ENCODE measurements at regions not wholly inside any gene's neighbourhood (a gene's known extent, or its start where the extent isn't known, plus 50 kb on each side); places are given as distances from the start of the nearest gene placed in this dataset.
"Not testable (repeated sequence)": the region's sequence is repeated elsewhere in the genome, so short reads cannot be mapped to it uniquely, and the experiment has no call there.

DNA sequence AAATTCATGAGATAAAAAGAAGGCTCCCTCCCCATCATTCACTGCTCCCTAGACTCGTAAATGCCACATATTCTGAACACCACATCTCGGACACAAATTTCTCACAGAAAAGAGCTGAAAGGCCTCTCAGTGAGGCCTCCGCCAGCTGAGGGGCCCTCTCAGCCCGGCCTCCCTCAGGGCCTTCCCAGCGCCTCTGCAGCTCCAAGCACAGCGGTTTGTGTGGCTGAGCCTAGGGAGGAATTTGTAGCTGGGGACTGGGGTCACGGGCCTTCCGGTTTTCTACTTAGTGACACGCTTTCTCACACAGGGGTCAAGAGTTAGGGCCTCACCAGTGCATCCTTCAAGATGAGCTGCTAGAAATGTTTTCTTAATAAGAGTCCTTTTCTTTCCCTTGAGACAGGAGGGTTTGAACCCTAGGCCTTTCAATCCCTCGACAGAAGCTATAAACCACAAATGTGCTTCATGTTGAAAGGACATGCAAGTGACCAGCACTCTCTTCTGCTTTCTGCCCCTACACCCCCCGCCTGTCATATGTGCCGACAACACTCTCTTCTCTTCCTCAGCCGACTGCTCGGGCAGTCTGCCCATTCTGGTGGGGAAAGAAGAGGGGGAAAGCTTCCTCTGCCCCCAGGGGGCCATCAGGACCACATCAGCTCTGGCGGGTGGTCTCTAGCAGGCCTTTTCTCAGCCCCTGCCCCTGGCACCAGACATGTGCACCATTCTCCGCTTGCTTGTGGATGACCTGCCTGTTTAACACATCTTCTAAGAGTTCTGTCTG is 104.9 kb downstream of the CHIC2 start:
- DNase-seq = no peak

DNA sequence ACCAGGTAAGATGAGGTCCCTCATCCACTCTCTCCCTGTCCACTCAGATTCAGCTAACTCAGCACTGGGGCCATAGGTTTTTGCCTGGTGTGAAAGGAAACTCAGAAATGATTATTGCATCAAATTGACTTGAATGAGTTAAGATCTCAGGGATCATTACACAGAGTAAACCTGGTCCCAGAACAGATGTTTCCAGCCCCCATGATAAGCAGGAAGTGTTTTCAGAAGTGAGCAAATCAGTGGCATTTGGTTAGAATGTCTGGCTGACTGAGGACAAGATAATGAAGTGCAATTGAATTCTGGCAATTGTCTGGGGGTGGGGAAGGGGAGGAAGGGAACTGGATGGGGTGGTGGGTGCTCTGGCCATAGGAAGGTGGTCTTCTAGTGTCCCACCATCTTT is 108.0 kb downstream of the CHIC2 start:
- no peak for DNase-seq

DNA sequence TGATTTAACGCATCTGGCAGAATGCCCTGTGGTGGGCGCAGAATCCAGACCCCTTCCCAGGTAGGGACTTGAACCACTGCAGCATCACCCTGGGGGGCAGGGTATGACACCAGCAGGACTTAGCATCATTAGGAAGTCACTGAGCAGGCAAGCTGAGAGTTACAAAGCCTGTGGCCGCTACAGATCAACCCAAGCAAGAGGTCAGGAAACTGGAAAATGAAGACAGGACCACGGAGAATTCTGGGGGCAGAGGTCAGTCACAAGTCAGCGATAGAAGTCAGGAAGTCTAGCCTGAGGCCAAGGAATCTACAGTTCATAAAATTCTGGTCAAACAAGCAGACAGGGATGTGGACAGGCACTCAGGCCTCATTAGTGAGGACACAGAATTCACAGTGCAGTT is 108.4 kb downstream of the CHIC2 start:
- no peak for DNase-seq

DNA sequence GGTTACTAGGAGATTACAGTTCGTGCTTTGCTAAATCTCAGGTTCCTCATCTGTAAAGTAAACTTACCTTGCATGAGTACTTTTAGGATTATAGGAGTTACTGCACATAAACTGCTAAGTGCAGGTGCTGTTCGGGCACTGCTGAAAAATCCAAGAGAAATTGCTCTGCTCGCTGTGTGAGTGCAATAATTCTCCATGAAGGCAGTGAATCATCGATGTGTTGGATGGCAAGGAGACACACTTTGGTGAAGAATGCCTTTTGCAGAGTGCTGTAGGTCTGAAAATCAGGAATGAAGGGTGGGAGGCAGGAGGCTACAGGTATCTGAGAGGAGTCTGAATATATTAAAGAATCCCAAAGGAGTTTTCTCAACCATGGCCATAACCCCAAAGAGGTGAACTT is 113.0 kb downstream of the CHIC2 start:
- DNase-seq = no peak

DNA sequence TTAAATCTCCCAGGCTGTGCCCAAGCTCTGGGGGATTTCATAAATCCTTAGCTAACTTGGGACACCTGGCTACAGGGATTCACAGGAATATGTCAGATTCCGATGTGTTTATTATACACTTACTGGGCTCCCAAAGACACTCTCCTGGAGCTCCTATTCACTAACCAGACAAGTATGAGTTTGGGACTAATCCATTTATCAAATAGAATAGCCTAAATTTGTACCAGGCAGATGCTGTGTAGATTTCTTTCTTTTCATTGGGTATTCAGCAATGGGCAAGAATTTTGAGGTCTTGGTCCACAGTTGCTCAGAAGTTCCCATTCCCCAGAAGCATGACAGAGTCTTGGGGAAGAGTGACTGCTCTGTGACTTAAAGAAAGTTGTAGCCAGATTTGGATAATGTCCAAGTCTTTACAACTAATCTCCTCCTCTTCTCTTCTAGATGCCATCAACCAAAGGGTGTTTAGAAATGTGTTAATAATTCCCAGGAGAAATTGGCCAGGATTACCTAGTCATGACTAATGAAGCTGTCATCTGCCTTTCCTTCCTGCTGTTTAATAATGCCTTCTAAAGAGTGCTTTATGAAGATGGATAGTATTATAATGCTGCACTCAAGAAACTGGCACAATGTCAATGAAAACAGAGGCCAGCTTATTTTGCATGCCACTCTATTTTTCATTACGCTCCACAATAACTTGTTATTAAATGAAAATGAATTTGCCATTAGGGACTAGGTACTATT is 120.9 kb downstream of the CHIC2 start:
- DNase-seq = no peak

DNA sequence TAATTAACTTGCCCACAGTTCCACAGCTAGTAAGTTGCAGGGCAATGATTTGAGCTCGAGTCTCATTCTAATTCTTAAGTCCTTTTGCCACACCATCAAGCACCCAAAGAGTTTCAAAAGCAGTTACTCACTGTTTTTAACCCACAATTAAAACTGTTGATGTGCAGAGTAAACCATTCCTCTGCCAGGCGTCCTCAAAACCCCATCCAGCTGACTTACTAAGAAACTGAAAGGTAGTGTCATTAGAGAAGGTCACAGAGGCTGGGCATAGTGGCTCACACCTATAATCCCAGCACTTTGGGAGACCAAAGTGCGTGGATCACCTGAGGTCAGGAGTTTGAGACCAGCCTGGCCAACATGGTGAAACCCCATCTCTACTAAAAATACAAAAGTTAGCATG is 121.7 kb downstream of the CHIC2 start:
- no peak for DNase-seq

DNA sequence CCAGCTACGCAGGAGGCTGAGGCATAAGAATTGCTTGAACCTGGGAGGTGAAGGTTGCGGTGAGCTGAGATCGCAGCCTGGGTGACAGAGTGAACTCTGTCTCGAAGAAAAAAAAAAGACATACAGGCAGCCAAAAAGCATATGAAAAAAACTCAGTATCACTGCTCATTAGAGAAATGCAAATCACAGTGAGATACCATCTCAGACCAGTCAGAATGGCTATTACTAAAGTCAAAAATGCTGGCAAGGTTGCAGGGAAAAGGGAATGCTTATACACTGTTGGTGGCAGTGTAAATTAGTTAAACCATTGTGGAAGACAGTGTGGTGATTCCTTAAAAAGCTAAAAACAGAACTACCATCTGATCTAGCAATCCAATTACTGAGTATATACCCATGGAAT is 123.1 kb downstream of the CHIC2 start:
- DNase-seq = no peak

DNA sequence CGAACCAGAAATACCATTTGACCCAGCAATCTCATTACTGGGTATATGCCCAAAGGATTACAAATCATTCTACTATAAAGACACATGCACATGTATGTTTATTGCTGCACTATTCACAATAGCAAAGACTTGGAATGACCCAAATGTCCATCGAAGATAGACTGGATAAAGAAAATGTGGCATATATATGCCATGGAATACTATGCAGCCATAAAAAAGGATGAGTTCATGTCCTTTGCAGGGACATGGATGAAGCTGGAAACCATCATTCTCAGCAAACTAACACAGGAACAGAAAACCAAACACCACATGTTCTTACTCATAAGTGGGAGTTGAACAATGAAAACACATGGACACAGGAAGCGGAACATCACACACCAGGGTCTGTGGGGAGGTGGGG is 124.5 kb downstream of the CHIC2 start:
- DNase-seq = not testable (repeated sequence)

DNA sequence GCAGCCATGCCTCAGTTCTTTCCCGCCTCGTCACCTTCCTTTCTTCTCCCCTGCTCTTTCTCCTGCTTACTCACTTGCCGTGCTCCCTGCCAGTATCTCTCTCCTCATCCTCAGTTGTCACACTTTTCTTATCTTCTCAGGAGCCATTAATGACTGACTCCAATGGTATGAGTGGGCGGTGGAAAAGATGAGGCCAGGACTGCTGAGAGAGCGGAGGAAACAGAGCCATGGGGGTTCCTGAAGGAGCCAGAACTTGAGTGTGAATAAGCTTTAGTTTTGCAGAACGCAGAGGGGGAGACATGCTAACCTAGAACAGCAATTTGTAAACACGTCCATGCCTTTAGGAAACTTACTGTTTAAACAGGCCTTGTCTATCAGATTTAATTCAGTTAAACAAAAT is 126.5 kb downstream of the CHIC2 start:
- no peak for DNase-seq

DNA sequence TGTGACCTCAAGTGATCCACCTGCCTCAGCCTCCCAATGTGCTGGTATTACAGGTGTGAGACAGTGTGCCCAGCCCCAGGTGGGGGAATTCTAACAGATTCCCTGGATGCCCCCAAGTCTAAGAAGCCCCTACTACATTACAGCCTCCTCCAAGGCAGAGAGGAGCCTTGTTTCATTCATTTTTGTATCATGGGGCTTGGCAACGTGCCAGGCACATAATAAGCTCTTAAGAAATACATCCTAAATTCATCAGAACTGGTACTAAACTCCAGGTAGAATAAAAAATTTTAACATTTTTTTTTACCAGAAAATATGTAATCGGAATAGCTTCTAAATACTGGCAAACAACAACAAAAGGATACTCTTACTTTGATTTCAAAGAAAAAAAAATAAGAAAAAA is 127.1 kb downstream of the CHIC2 start:
- DNase-seq = no peak

DNA sequence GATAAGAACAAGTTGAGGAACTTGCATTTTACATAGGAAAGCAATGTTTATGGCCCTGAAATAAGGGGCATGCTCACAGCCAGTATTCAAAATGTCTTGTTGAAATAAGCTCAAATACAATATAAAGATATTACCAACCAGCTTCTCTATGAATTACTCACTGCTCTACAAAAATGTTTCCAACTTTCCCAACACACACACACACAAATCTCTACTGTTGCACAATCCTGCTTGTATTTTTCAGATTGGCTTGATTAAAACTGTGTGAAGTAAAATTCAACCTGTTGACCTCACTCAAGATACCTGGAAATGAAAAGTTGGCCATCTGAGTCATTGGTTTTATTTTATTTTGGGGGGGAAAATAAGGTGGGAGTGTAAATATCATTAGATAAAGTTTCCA is 128.6 kb downstream of the CHIC2 start:
- no peak for DNase-seq

DNA sequence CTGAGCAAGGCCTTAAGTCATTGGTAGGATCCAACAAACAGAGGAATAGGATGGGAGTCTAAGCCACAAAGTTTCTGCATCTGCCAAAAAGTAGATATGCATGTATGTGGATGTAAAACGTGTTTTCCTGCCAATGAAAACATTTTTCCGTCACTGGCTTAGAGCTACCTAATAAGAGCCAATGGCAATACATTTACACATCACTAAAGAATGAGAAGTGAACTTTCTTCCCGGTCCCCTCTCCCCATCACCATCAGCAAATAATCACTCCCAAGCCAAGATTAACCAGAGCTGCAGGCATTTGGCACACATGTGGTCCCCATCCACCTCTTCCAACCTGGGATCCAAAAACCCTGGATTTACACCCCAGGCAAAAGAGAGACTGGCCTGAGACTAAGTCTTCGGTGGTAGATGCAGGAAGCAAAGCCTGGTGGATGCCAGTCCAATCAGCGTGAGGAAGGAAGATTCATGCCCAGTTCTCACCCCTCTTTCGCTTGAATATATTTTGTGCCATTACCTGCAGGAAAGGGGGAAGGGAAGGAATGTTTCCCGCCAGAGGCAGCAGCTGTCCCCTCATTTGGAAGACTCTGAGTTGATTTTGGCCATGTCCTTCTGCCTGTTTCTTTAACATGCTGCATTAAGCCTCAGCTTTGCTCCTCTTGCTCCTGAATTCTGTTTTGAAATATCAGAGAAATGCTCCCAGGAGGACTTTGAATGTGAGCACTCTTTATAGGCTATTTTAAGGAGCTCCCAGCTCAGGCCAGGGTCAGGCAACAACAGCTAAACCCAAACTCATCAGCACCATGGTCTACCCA is 131.4 kb downstream of the CHIC2 start:
- DNase-seq = no peak

DNA sequence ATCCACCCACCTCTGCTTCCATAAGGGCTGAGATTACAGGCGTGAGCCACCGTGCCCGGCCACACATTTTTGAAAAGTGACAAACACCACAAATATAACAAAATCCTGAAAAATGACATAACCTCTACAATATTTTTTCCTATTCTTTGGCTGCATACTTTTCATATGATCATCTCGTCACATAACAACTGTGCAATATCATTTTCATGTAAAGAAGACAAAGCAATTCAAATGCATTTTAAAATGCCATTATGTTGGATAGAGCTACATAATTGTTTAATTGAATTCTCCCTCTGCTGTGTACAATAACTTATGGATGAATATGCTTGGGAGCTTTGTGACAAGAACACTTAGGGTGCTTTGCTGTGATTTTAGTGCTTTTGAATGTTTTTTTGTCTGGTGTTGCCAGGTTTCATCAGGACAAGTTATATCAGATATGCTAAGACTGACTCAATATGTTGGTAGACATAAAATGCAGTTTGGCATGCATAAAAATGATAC is 132.9 kb downstream of the CHIC2 start:
- DNase-seq = no peak

DNA sequence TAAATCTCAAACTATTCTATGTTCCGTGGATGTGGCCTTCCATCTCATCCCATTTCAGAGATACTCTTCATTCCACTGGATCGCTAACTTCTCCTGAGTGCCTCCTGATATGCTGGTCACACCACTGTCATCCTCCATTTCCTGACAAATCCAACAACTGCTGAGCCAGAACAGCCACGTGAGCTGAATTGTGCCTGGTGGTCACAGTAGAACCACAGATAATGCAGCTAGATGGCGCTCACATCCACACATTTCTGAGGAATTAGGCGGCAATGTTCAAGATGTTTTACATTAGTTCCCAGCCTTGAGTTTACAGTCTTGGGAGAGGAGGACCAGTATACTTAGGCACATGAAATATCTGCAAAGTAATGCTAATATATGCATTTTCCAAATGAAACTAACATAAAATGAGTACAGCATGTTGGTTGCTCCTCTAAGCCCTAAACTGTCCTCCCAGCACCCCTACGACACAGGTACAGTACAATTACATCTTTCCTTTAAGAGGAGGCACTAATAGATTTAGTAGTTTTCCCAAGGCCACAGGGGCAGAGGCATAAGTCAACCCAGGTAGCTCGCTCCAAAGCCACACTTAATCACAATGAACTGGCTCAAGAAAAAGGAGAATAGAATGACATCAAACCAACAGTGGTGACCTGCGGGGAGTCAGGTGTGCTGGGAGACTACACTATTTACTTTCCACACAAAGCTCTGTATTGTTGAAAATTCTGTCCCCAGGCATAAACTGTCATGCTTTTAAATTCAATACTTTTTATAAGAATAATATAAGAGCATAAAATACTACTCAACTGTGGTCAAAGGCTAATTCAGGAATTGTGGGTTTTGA is 134.2 kb downstream of the CHIC2 start:
- peak; percentile 38 for DNase-seq

DNA sequence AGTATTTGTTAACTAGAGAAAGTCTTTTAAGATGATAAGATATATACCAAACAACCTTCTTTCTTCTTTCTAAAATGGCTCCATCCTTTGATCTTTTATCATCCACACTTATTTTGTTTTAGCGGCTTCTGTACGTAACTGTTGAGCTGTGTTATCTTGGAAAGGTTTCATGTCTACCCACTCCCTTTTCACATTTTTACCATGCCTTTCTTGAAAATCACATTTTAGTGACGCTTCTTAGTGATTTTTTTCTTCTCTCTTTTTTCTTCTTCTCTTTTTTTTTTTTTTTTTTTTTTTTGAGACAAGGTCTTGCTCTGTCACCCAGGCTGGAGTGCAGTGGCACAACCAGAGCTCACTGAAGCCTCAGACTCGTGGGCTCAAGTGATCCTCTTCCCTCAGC is 135.1 kb downstream of the CHIC2 start:
- DNase-seq = no peak

DNA sequence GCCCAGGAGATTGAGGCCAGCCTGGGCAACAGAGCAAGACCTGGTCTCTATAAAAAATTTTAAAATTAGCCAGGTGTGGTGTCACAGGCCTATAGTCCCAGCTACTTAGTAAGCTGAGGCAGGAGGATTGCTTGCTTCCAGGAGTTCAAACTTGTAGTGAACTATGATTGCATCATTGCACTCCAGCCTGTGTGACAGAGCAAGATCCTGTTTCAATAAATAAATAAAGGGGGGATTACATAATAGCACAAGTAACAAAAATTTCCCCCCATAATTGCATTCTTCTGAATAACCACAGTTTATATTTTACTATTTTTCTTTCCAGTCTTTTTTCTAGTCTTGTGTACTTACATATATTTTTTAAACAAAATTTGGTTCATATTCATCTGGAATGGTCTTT is 135.6 kb downstream of the CHIC2 start:
- no peak for DNase-seq

DNA sequence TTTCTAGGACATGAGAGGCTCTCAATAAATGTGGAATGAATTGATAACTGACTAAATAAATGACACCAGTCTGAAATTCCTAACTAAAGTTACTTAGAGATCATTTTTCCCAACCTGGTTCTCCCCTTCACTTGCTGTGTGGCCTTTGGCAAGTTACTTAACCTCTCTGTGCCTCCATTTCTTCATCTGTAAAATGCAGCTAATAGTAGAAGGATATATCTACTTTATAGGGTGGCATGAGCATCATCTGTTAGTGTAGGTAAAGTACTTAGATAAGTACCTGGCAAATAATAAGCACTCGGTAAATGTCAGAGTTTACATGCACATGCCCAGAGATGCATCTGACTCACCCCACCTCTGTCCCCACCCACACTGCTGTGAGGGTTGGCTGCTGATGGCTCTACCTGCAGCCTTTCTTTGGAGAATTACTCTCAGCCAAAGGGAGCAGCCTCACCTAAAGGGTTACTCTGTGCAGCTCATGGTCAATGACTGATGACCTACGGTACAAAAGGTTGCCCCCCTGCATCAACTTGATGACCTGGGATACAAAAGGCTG is 139.3 kb downstream of the CHIC2 start:
- DNase-seq = no peak

DNA sequence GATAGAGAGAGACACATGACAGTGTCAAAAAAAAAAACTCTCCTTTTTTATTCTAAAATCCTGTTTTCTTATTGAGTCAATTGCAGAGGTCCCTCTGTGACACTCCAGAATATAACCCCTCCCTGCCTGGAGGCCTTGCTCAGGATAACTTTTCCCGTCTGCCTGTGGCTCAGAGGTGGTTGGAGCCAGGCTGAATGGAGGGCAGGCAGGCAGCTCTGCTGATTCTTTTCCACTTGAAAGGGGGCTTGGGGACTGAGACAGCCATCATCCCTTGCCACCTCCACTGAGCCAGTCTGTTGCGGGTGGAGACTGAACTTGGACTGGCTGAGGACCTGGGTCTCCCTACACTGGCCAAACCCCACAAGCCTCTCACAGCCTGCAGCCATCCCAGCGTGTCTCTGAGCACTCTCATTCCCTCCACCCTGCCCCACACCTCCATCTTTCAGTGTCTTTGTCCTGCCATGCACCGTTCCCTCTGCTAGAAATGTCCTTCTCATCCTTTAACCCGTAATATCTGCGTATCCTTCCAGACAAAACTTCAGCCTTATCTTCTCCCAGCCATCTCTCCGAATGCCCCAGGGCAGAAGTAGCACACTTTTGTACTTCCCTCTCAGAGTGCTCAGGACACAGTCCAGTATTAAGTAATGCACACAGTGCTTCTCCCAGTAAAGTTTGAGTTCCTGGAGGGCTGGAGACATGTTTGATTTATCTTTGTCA is 139.9 kb downstream of the CHIC2 start:
- DNase-seq = no peak

DNA sequence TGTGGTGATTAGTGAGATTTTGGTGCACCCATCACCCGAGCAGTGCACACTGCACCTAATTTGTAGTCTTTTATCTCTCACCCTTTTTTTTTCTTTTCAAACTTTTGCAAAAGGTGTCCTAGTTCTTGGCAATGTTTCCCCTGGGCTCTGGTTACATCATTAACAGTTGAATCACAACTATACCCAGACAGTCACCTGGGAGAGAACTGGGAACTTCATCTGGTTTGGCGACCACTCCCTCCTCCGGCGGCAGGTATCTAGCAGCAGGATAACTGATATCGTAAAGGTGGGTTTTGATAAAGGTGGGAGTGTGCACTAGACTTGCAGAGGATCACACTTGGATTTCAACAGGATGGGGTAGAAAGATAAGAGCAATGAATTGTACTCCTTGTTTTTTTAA is 140.5 kb downstream of the CHIC2 start:
- no peak for DNase-seq

DNA sequence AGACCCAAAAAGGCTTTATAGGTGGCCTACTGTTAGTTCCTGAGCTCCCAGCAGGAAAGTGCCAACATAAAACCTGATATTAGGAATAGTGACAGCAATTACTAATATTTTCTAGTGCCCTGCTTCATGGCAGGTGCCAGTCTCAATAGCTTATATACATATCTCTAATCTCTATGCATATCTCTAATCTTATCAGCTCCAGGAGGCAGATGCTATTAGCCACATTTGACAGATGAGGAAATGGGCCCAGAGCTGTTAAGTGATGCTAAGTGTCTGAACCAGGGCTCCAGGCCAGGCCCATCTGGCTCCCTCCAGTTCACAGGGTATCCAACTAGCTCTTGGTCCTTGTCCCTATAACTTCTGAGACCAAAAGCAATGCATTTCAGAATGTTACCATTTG is 142.5 kb downstream of the CHIC2 start:
- no peak for DNase-seq

DNA sequence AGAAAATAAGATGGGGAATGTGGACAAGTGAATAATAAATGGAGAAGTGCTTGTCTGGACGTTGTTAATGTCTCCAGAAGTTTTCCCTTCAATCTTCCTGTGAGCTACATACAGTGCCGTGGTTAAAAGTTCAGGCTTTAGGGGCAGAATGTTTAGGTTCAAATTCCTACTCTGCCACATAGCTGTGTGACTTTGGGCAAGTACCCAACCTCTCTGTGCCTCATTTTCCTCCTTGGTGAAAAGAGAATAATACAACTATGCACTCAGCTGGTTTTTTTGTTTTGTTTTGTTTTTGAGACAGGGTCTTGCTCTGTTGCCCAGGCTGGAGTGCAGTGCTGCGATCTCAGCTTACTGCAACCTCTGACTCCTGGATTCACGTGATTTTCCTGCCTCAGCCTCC is 143.5 kb downstream of the CHIC2 start:
- no peak for DNase-seq

DNA sequence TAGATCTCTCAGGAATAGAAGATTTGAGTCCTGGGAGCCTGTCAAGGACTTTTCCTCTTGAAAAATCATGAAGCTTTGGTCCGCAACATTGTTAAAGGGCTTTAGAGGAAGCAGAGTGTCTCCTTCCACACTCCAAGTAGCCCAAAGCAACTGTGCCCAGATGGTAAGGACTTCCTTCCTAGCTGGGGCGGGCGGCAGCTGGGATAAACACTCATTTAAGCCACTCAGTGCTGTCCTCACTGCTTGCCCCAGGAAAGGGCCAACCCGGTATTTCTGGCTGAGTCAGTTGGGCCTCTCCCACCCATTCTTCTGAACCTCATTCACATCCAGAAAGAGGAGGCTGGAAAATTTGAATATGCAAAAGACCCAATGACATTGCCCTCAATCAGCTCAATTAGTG is 144.3 kb downstream of the CHIC2 start:
- DNase-seq = no peak
